ES-I3 (cell line): ENCODE measurements at regions not wholly inside any gene's neighbourhood (a gene's known extent, or its start where the extent isn't known, plus 50 kb on each side); places are given as distances from the start of the nearest gene placed in this dataset.
"Not testable (repeated sequence)": the region's sequence is repeated elsewhere in the genome, so short reads cannot be mapped to it uniquely, and the experiment has no call there.

Experiments
- H3K36me3 ChIP-seq: 2 replicates; pipeline ENCODE4 v1.6.1; 2013; ENCODE audit warnings: mild to moderate bottlenecking, low read length, control low read depth, moderate library complexity; ENCODE audit not compliant: insufficient read depth
- H3K4me1 ChIP-seq: 2 replicates; pipeline ENCODE4 v1.6.1; 2013; ENCODE audit warnings: mild to moderate bottlenecking, control low read depth, low read length; ENCODE audit not compliant: insufficient read depth
- H3K9ac ChIP-seq: 2 replicates; pipeline ENCODE4 v1.6.1; 2013; ENCODE audit warnings: low read depth, mild to moderate bottlenecking, low read length, moderate library complexity
- H3K9me3 ChIP-seq: 2 replicates; pipeline ENCODE4 v1.6.1; 2013; ENCODE audit warnings: mild to moderate bottlenecking, low read length, moderate library complexity; ENCODE audit not compliant: control insufficient read depth, insufficient read depth

- no peaks in the 10 kb centered on the region for H3K9me3 ChIP-seq
- H3K9ac ChIP-seq, result no peak overlapping the region
- no peaks in the 10 kb centered on the region for H3K36me3 ChIP-seq
- peaks cover 2% of the 10 kb centered on the region; the same call in 1 of the 2 replicates for H3K4me1 ChIP-seq
Observed at GRCh38 chr13:73544175-73544574, 485.4 kb downstream of the KLF5 start.

GRCh38 chr13:73542446-73542845 lies 483.6 kb downstream of the KLF5 start:
- H3K4me1 ChIP-seq, result no peaks in the 10 kb centered on the region
- H3K36me3 ChIP-seq, result no peaks in the 10 kb centered on the region
- H3K9me3 ChIP-seq, result no peaks in the 10 kb centered on the region
- H3K9ac ChIP-seq, result no peak overlapping the region

- Histone ChIP-seq H3K36me3 (no peaks in the 10 kb centered on the region), H3K9ac (no peak overlapping the region), H3K9me3 (no peaks in the 10 kb centered on the region), H3K4me1 (no peaks in the 10 kb centered on the region)
Observed at GRCh38 chr13:73536865-73537264, 478.1 kb downstream of the KLF5 start.

GRCh38 chr13:73535341-73535740 lies 476.5 kb downstream of the KLF5 start:
- Histone ChIP-seq H3K9ac (no peak overlapping the region), H3K9me3 (no peaks in the 10 kb centered on the region), H3K4me1 (no peaks in the 10 kb centered on the region), H3K36me3 (no peaks in the 10 kb centered on the region)

GRCh38 chr13:73532987-73533510 lies 474.2 kb downstream of the KLF5 start:
- Histone ChIP-seq H3K4me1 (no peaks in the 10 kb centered on the region), H3K9ac (no peak overlapping the region), H3K36me3 (no peaks in the 10 kb centered on the region), H3K9me3 (no peaks in the 10 kb centered on the region)

- Histone ChIP-seq H3K9me3 (no peaks in the 10 kb centered on the region), H3K4me1 (no peaks in the 10 kb centered on the region), H3K9ac (no peak overlapping the region), H3K36me3 (no peaks in the 10 kb centered on the region)
Observed at GRCh38 chr13:73532582-73532981, 473.8 kb downstream of the KLF5 start.

GRCh38 chr13:73531014-73531413 lies 472.2 kb downstream of the KLF5 start:
- Histone ChIP-seq H3K9me3 (no peaks in the 10 kb centered on the region), H3K9ac (no peak overlapping the region), H3K4me1 (no peaks in the 10 kb centered on the region), H3K36me3 (no peaks in the 10 kb centered on the region)

GRCh38 chr13:73522937-73523336 lies 464.1 kb downstream of the KLF5 start:
- Histone ChIP-seq H3K9ac (no peak overlapping the region), H3K9me3 (no peaks in the 10 kb centered on the region), H3K4me1 (no peaks in the 10 kb centered on the region), H3K36me3 (no peaks in the 10 kb centered on the region)

- no peaks in the 10 kb centered on the region for H3K36me3 ChIP-seq
- peaks cover 8% of the 10 kb centered on the region; the same call in 1 of the 2 replicates for H3K4me1 ChIP-seq
- no peak overlapping the region for H3K9ac ChIP-seq
- no peaks in the 10 kb centered on the region; the same call in 1 of the 2 replicates for H3K9me3 ChIP-seq
Observed at GRCh38 chr13:73521985-73522524, 463.2 kb downstream of the KLF5 start.

GRCh38 chr13:73521290-73521624 lies 462.5 kb downstream of the KLF5 start:
- H3K9ac ChIP-seq, result no peak overlapping the region
- H3K9me3 ChIP-seq, result no peaks in the 10 kb centered on the region; the same call in 1 of the 2 replicates
- peaks cover 9% of the 10 kb centered on the region; the same call in 1 of the 2 replicates for H3K4me1 ChIP-seq
- no peaks in the 10 kb centered on the region for H3K36me3 ChIP-seq

- Histone ChIP-seq H3K9ac (no peak overlapping the region), H3K9me3 (no peaks in the 10 kb centered on the region; the same call in 1 of the 2 replicates), H3K4me1 (peaks cover 9% of the 10 kb centered on the region; the same call in 1 of the 2 replicates), H3K36me3 (no peaks in the 10 kb centered on the region)
Observed at GRCh38 chr13:73520566-73521289, 461.9 kb downstream of the KLF5 start.

- not testable (repeated sequence) for H3K9ac ChIP-seq, H3K36me3 ChIP-seq, H3K9me3 ChIP-seq, H3K4me1 ChIP-seq
Observed at GRCh38 chr13:73520135-73520534, 461.3 kb downstream of the KLF5 start.

GRCh38 chr13:73519396-73520116 lies 460.8 kb downstream of the KLF5 start:
- no peaks in the 10 kb centered on the region for H3K36me3 ChIP-seq
- H3K9me3 ChIP-seq, result no peaks in the 10 kb centered on the region; the same call in 1 of the 2 replicates
- no peak overlapping the region for H3K9ac ChIP-seq
- peaks cover 10% of the 10 kb centered on the region; the same call in 1 of the 2 replicates for H3K4me1 ChIP-seq

GRCh38 chr13:73517766-73518165 lies 459.0 kb downstream of the KLF5 start:
- H3K4me1 ChIP-seq, result peaks cover 12% of the 10 kb centered on the region; the same call in 1 of the 2 replicates
- no peaks in the 10 kb centered on the region for H3K36me3 ChIP-seq
- no peaks in the 10 kb centered on the region; the same call in 1 of the 2 replicates for H3K9me3 ChIP-seq
- H3K9ac ChIP-seq, result no peak overlapping the region
